ENCODE measurements at regions not wholly inside any gene's neighbourhood (a gene's known extent, or its start where the extent isn't known, plus 50 kb on each side); places are given as distances from the start of the nearest gene placed in this dataset.

DNA sequence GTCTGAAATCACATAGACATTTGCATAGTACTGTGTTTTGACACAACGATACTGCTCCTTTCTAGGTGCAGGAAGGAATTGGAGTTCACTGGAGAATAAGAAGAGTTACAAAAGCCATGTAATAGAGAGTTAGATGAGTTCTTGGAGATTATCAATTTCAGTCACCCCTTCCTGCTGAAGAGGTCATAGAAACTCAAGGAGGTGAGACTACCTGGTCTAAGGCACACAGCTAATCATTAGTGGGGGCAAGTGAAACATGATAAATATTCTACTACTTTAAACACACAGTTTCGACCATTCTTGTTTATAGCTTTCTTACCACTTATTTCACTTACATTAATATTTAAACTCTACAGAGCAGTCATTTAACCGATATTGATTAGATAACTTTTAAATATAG lies 286.9 kb upstream of the NXPH2 start:
- ATAC-seq (no peak), DNase-seq (ENCODE audit: low read depth, low spot score) (no peak)
- no peak overlapping the region for H3K27ac ChIP-seq (ENCODE audit: low read length)
- H3K4me1 ChIP-seq (ENCODE audit: control insufficient read depth, insufficient read depth, low read length), result no peaks in the 10 kb centered on the region
- BruUV-seq (replicated peaks), result no TSS peak
- ChIA-PET POLR2A (no interaction called here), CTCF (no interaction called here)
- in situ Hi-C loops (cut with HindIII; ENCODE audit: low pct_unique_long_range_greater_than_20kb, low sequenced_read_pairs) (no loop called here), intact Hi-C loops (cut with micrococcal nuclease; ENCODE audit: unreplicated experiment) (no loop called here)
- H3K36me3 ChIP-seq (ENCODE audit: control insufficient read depth, insufficient read depth, low read length), result no peaks in the 10 kb centered on the region
- H3K4me3 ChIP-seq (ENCODE audit: low read depth in 2 of 2, low read length in 2 of 2), result no peak overlapping the region
- 0 out of 2 replicates have a peak, but pooled peaks cover 2% of the 10 kb centered on the region for H3K9me3 ChIP-seq (ENCODE audit: control insufficient read depth, insufficient read depth, low read depth, low read length)
- TF ChIP-seq, protein P1, sequence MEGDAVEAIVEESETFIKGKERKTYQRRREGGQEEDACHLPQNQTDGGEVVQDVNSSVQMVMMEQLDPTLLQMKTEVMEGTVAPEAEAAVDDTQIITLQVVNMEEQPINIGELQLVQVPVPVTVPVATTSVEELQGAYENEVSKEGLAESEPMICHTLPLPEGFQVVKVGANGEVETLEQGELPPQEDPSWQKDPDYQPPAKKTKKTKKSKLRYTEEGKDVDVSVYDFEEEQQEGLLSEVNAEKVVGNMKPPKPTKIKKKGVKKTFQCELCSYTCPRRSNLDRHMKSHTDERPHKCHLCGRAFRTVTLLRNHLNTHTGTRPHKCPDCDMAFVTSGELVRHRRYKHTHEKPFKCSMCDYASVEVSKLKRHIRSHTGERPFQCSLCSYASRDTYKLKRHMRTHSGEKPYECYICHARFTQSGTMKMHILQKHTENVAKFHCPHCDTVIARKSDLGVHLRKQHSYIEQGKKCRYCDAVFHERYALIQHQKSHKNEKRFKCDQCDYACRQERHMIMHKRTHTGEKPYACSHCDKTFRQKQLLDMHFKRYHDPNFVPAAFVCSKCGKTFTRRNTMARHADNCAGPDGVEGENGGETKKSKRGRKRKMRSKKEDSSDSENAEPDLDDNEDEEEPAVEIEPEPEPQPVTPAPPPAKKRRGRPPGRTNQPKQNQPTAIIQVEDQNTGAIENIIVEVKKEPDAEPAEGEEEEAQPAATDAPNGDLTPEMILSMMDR (IDR thresholded peaks at IDR 0.05), result no peak
- TF ChIP-seq SIN3A (IDR thresholded peaks at IDR 0.05; ENCODE audit: borderline replicate concordance, insufficient read depth, low read depth, low read length), result no peak
- TF ChIP-seq TCF7L2 (IDR thresholded peaks at IDR 0.05; ENCODE audit: low read depth, low read length), result no peak
- no peak for TF ChIP-seq POLR2AphosphoS5 (IDR thresholded peaks at IDR 0.05; ENCODE audit: low read depth, low read length)
- TF ChIP-seq, protein P2, sequence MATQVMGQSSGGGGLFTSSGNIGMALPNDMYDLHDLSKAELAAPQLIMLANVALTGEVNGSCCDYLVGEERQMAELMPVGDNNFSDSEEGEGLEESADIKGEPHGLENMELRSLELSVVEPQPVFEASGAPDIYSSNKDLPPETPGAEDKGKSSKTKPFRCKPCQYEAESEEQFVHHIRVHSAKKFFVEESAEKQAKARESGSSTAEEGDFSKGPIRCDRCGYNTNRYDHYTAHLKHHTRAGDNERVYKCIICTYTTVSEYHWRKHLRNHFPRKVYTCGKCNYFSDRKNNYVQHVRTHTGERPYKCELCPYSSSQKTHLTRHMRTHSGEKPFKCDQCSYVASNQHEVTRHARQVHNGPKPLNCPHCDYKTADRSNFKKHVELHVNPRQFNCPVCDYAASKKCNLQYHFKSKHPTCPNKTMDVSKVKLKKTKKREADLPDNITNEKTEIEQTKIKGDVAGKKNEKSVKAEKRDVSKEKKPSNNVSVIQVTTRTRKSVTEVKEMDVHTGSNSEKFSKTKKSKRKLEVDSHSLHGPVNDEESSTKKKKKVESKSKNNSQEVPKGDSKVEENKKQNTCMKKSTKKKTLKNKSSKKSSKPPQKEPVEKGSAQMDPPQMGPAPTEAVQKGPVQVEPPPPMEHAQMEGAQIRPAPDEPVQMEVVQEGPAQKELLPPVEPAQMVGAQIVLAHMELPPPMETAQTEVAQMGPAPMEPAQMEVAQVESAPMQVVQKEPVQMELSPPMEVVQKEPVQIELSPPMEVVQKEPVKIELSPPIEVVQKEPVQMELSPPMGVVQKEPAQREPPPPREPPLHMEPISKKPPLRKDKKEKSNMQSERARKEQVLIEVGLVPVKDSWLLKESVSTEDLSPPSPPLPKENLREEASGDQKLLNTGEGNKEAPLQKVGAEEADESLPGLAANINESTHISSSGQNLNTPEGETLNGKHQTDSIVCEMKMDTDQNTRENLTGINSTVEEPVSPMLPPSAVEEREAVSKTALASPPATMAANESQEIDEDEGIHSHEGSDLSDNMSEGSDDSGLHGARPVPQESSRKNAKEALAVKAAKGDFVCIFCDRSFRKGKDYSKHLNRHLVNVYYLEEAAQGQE (IDR thresholded peaks at IDR 0.05; ENCODE audit: insufficient read depth in 1 of 2, low read depth in 2 of 2, low read length in 1 of 2), result no peak
- H3K27me3 ChIP-seq (ENCODE audit: control insufficient read depth, insufficient read depth, low read length), result no peaks in the 10 kb centered on the region

DNA sequence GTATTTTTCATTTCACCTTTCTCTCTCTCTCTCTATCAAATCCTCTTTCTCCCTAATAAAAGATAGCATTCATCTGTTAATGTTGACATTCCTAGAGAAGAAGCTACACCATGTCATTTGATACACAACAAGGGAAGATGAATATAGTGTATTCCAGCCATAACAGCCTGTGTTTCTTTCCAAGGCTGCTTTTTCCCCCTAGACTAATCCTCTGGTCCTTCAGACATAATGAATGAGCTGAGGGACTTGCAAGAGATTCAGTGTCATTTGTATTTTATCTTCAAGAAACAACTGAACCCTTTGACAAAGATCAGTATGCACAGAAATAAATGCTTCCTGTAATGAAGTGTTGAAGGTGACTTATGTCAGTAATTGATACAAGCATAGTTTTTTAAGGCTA lies 284.0 kb upstream of the NXPH2 start:
- Histone ChIP-seq H3K4me3 (ENCODE audit: low read depth in 2 of 2, low read length in 2 of 2) (no peak overlapping the region), H3K4me1 (ENCODE audit: control insufficient read depth, insufficient read depth, low read length) (no peaks in the 10 kb centered on the region), H3K9me3 (ENCODE audit: control insufficient read depth, insufficient read depth, low read depth, low read length) (peaks cover 2% of the 10 kb centered on the region; the same call in 1 of the 2 replicates), H3K27ac (ENCODE audit: low read length) (no peak overlapping the region), H3K27me3 (ENCODE audit: control insufficient read depth, insufficient read depth, low read length) (no peaks in the 10 kb centered on the region), H3K36me3 (ENCODE audit: control insufficient read depth, insufficient read depth, low read length) (no peaks in the 10 kb centered on the region)
- ATAC-seq, result no peak
- POLR2A ChIA-PET, result no interaction called here
- CTCF ChIA-PET, result no interaction called here
- DNase-seq (ENCODE audit: low read depth, low spot score), result no peak
- no peak for TF ChIP-seq SIN3A (IDR thresholded peaks at IDR 0.05; ENCODE audit: borderline replicate concordance, insufficient read depth, low read depth, low read length)
- intact Hi-C loops (cut with micrococcal nuclease; ENCODE audit: unreplicated experiment) (no loop called here), in situ Hi-C loops (cut with HindIII; ENCODE audit: low pct_unique_long_range_greater_than_20kb, low sequenced_read_pairs) (no loop called here)
- BruUV-seq (replicated peaks), result no TSS peak

DNA sequence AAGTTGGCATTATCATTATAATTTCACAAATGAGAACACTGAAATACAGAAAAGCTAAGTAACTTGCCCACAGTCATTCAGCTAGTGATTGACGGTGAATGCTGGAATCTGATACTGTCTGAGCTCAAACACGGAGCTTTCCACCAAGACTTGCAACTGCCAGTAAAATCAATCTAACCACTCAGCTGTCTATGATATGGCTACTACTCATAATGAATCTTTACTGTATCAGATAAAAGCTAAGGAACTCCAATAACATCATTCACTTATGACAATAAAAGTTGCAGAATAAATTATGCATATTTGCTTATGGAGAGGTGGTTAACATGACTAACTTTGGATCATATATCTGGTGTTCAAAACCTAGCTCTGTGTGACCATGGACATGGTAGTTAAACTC lies 279.4 kb upstream of the NXPH2 start:
- H3K4me1 ChIP-seq (ENCODE audit: control insufficient read depth, insufficient read depth, low read length), result no peaks in the 10 kb centered on the region
- TF ChIP-seq, protein P2 (IDR thresholded peaks at IDR 0.05; ENCODE audit: insufficient read depth in 1 of 2, low read depth in 2 of 2, low read length in 1 of 2), result no peak
- no peak for TF ChIP-seq SIN3A (IDR thresholded peaks at IDR 0.05; ENCODE audit: borderline replicate concordance, insufficient read depth, low read depth, low read length)
- no peak for TF ChIP-seq TCF7L2 (IDR thresholded peaks at IDR 0.05; ENCODE audit: low read depth, low read length)
- no peak for TF ChIP-seq POLR2AphosphoS5 (IDR thresholded peaks at IDR 0.05; ENCODE audit: low read depth, low read length)
- TF ChIP-seq, protein P1 (IDR thresholded peaks at IDR 0.05), result no peak
- H3K27me3 ChIP-seq (ENCODE audit: control insufficient read depth, insufficient read depth, low read length), result no peaks in the 10 kb centered on the region
- no peaks in the 10 kb centered on the region for H3K36me3 ChIP-seq (ENCODE audit: control insufficient read depth, insufficient read depth, low read length)
- no peaks in the 10 kb centered on the region; the same call in 1 of the 2 replicates for H3K9me3 ChIP-seq (ENCODE audit: control insufficient read depth, insufficient read depth, low read depth, low read length)
- ATAC-seq (no peak), DNase-seq (ENCODE audit: low read depth, low spot score) (no peak)
- H3K27ac ChIP-seq (ENCODE audit: low read length), result no peak overlapping the region
- H3K4me3 ChIP-seq (ENCODE audit: low read depth in 2 of 2, low read length in 2 of 2), result no peak overlapping the region
- POLR2A ChIA-PET, result no interaction called here
- in situ Hi-C loops (cut with HindIII; ENCODE audit: low pct_unique_long_range_greater_than_20kb, low sequenced_read_pairs) (no loop called here), intact Hi-C loops (cut with micrococcal nuclease; ENCODE audit: unreplicated experiment) (no loop called here)
- no TSS peak for BruUV-seq (replicated peaks)
- CTCF ChIA-PET, result no interaction called here
